GM04503 (cell line): ENCODE measurements at regions not wholly inside any gene's neighbourhood (a gene's known extent, or its start where the extent isn't known, plus 50 kb on each side); places are given as distances from the start of the nearest gene placed in this dataset.
"Not testable (repeated sequence)": the region's sequence is repeated elsewhere in the genome, so short reads cannot be mapped to it uniquely, and the experiment has no call there.

Source experiments
- DNase-seq: peaks from one replicate; pipeline ENCODE4 v3.0.0-alpha.2; 2012; ENCODE audit warnings: low read depth

GRCh38 chr5:163165277-163165676 lies 272.1 kb upstream of the CCNG1 start:
- DNase-seq, result no peak

DNA sequence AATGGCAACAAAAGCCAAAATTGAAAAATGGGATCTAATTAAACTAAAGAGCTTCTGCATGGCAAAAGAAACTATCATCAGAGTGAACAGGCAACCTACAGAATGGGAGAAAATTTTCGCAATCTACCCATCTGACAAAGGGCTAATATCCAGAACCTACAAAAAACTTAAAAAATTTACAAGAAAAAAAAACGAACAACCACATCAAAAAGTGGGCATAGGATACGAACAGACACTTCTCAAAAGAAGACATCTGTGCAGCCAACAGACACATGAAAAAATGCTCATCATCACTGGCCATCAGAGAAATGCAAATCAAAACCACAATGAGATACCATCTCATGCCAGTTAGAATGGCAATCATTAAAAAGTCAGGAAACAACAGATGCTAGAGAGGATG lies 267.2 kb upstream of the CCNG1 start:
- DNase-seq, result not testable (repeated sequence)

DNA sequence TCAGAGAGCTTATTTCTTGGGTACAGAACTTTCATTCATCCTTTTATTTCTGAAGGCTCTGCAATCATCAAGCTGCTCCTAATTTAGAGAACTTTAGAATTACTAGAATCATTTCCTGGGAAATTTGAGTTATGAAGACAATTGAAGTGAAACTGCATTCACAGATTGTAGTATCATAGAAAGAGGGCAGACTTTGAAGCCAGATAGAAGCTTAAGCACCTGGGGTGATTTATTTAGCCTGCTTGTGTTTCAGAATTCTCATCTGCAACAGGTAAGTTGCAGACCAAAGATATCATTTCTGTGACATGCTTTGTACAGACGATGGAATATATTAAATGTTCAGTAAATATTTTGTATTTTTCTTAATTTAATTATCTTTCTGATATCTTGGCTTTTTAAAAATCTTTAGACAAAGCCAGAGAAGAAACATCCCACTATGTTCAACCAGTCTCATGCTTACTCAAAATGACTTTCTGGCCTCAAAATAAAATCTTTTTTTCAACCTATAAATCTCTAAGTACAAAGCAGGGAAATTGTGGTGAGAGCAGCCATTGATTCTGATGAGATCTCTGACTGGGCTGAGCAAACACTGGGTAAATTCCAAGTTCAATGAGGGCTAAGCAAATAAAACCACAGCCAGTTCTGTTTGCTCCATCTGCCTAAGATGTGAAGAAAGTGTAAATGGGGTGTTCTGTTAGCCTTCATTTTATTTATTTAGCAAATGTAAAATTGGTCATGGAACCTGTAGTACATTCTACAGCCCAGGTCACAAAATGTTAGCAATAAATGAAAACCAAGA lies 264.7 kb upstream of the CCNG1 start:
- no peak for DNase-seq

DNA sequence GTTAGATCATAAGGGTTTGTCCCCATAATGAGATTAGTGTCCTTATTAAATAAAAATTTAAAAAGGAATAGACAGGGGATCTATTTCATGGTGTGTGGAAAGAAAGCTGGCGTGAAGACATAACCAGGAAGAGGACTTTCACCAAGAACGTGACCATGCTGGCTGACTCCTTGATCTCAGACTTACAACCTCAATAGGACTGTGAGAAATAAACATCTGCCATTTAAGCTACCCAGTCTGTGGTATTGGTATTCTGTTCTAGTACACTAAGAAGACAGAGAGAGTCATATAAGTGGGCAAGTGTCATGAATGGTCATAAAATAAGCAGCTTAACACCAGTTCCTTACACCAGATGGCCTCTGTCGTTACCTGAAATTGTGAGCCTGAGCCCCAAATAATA lies 259.4 kb upstream of the CCNG1 start:
- DNase-seq, result no peak

- no peak for DNase-seq
Measured at GRCh38 chr5:163185315-163185714, 252.1 kb upstream of the CCNG1 start.

GRCh38 chr5:163189023-163189553 lies 248.3 kb upstream of the CCNG1 start:
- DNase-seq, result no peak

- no peak for DNase-seq
Measured at GRCh38 chr5:163190283-163190682, 247.1 kb upstream of the CCNG1 start.

- DNase-seq, result no peak
Measured at GRCh38 chr5:163190784-163191183, 246.6 kb upstream of the CCNG1 start.

- DNase-seq, result no peak
Measured at GRCh38 chr5:163193886-163194285, 243.5 kb upstream of the CCNG1 start.

DNA sequence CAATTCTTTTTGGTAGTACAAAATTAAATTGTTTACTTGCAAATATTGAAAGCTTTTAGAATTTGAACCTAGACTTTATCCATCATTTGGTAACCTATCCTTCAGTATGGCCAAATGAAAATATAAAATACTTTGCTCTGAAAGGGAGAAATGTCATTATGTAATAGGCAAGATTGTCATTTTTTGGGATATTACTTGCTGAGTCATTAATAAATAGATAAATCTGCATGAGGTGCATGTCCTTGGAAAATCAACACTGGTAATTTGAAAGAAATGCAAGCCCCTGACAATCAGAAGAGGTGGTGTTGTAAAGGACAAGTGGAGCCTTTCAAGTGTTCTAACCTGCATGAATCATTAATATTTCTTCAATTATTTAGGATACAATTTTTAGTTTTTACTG lies 231.8 kb upstream of the CCNG1 start:
- no peak for DNase-seq

- DNase-seq, result no peak
Measured at GRCh38 chr5:163221581-163221980, 215.8 kb upstream of the CCNG1 start.

DNA sequence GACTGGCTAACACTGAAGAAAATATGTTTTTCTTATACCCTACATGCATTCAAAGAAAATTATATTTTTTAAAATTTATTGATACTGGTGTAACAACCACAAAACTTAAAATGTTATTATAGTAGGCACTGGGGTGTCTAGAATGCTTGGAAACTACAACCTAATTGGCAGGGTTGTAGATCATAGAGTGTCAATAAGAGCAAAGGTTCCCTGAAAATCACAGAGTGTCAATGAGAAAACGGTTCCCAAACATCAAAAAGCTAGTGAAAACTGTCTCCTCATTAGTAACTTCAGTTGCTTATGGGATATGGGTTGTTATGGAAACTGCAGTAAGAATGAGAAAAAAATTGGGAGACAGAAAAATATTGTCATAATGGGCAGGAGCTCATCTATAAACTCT lies 214.4 kb upstream of the CCNG1 start:
- no peak for DNase-seq

DNA sequence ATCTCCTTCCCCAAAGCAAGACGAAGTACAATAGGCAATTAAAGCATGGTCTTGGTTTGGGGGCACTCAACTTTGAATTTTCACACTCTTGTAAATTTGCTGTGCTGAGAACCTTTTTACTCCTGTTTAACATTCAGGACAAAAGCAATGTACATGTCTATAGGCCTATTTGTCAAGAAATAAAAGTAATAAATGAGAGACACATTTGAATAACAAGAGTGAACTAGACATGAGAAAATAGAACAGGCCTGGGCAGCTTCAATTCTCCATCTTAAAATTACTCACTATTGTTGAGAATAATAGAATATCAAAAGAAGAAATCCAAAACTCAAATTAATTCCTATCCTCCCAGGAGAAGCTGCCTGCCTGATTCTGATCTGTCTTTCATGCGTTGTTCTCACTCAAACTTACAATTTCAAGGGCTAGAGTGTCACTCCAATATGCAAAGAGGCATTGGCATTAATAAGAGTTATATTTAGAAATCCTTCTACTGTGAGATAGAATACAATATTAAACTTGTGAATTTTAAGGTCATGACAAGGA lies 192.9 kb upstream of the CCNG1 start:
- DNase-seq, result no peak

DNA sequence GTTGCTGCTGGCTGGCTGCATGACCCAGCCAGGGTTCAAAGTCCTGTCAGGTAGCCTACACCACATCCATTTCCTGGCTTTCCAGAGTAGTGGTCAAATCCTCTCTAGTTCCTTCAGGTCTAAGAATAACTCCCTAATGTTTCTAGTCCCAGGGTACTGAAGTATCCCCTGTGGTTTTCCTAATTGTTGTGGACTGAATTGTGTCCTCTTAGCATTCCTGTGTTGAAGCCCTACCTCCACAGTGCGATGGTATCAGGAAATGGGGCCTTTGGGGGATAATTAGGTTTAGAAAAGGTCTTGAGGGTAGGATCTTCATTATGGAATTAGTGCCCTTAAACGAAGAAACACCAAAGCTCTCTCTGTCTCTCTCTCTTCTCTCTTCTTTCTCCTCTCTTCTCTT lies 191.8 kb upstream of the CCNG1 start:
- DNase-seq, result no peak

DNA sequence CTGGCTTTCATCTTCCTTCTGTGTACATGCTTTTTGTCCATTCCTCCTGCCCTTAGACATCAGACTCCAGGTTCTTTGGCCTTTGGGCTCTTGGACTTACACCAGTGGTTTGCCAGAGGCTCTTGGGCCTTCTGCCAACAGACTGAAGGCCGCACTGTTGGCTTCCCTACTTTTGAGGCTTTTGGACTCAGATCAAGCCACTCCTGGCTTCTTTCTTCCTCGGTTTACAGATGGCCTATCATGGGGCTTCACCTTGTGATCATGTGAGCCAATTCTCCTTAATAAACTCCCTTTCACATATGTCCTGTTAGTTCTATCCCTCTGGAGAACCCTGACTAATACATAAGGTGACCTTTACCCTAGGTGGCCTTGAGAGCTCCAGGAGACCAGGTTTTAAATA lies 189.1 kb upstream of the CCNG1 start:
- DNase-seq, result no peak

DNA sequence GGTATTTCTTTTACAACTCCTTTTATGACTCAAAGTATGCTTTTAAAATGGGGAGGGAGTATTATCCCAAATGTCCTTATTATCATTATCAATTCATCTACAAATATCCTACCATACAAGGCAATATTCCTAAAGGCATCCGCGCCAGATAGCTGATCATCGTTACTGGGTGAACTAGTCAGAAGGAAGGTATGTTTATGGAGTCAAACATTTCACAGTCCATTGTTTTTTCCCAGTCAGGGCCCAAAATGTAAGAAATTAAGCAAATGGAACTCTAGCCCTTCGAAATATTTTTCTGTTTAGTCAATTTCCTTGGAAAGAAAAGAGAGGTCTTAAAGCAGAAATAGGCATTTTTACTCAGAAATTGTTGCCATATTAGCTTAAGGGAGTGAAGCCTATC lies 188.5 kb upstream of the CCNG1 start:
- DNase-seq, result no peak

GRCh38 chr5:163252950-163253349 lies 184.4 kb upstream of the CCNG1 start:
- DNase-seq, result no peak

GRCh38 chr5:163259495-163259894 lies 177.9 kb upstream of the CCNG1 start:
- DNase-seq, result no peak

DNA sequence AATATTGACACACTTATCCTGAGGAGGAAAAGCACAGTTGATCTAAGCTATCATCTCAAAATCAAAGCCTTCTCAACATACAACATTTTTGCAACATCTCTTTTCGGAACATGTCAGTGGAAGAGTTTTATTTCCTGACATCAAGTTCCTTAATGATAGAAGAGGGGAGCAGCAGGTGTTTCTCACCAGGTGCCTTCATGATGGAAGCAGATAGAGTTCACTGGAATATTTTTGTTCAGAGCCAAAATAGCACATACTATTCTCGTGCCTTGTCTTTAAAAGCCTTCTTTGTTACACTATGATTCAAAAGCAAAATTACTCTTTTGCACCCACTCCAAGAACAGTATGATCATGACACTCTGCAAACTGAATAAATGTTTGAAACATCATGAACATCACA lies 176.9 kb upstream of the CCNG1 start:
- DNase-seq, result no peak

GRCh38 chr5:163260961-163261360 lies 176.4 kb upstream of the CCNG1 start:
- DNase-seq, result no peak

DNA sequence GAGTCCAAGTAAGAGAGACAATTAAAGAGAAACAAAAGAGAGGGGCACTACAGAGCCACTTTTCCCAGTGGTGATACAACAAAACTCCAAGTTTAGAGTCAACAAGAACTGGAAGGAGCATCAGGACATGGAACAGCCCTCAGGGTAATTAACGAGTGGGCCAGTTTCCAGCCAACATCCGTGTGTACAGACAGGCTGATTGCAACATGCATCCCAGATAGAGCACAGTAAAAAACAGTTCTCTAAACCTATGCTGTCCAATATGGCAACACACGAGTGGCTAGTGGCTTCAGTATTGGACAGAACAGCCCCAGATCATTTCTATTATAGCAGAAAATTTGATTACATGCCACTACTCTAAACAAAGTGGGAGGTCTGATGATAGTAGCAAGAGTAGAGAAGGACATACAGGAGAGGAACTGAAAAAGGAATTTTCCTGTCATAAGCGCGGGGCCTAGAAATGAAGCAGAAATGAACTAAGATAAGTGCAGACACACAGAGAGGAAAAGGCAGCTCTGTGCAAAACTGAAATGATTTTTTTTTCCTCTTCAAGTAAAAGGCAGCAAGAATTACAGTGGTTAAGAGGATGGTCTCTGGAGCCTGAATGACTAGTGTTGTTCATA lies 175.6 kb upstream of the CCNG1 start:
- no peak for DNase-seq

DNA sequence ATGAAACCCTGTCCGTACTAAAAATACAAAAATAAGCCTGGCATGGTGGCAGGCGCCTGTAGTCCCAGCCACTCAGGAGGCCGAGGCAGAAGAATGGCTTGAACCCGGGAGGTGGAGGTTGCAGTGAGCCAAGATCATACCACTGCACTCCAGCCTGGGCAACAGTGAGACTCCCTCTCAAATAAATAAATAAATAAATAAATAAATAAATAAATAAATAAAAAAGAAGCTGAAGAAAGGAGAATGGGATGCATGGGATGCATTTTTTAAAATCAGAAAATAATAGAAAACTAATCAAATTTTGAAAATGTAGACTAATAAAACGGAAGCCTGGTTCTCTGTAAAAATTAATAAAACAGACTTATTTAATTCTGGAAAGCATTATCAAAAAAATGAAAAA lies 171.1 kb upstream of the CCNG1 start:
- not testable (repeated sequence) for DNase-seq

DNA sequence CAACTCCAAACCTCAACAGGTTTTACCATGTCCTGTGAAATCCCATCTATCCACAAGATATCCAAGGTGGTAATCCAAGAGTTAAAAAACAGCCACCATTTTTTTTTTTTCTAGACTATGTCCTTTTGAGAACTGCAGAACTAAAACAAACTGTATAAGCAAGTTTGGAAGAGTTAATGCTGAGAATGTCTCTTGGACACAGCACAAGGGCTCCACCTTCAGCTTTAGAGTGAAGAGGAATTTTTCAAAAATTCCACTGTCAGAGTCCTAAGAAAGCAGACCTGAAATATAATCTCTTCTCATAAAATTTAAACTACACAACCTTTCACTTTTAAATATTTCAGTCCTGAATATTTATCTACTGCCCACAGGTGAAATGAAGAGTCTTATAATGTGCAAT lies 167.8 kb upstream of the CCNG1 start:
- no peak for DNase-seq
